HG03571 (cell line): ENCODE measurements at regions not wholly inside any gene's neighbourhood (a gene's known extent, or its start where the extent isn't known, plus 50 kb on each side); places are given as distances from the start of the nearest gene placed in this dataset.
"Not testable (repeated sequence)": the region's sequence is repeated elsewhere in the genome, so short reads cannot be mapped to it uniquely, and the experiment has no call there.

Source experiments
- ATAC-seq: cut with Tn5 transposase; IDR thresholded peaks from one replicate; pipeline ENCODE4 v1.9.1; 2021; ENCODE audit not compliant: unreplicated experiment

DNA sequence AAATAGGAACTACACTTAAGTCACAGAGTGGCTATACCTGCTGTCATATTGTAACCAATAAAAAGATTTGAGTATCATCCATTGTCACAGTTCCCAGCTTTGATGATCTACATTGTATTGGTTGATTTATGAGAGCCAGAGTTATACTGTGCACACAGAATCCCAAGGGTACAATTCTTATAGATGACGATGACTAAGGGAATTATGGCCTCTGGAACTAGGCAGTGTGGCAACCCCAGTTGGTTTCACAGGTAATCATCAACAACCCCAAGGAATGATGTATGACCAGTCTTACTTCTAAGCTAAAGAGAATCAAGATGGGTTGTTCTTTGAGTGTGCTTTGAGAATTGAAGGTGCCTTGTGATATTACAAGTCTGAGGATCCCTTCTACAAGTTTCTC lies 217.3 kb downstream of the ETAA1 start:
- no peak for ATAC-seq

- ATAC-seq, result no peak
These were observed 219.6 kb downstream of the ETAA1 start for GRCh38 chr2:67616749-67617148.

- ATAC-seq, result no peak
These were observed 222.1 kb downstream of the ETAA1 start for GRCh38 chr2:67619204-67619603.

DNA sequence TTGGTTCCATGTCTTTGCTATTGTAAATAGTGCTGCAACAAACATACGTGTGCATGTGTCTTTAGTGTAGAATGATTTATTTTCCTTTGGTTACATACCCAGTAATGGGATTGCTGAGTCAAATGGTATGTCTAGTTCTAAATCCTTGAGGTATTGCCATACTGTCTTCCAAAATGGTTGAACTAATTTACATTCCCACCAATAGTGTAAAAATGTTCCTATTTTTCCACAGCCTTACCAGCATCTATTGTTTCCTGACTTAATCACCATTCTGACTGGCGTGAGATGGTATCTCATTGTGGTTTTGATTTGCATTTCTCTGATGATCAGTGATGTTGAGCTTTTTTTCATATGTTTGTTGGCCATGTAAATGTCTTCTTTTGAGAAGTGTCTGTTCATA lies 226.6 kb downstream of the ETAA1 start:
- ATAC-seq, result not testable (repeated sequence)

GRCh38 chr2:67625178-67625577 lies 228.0 kb downstream of the ETAA1 start:
- ATAC-seq, result no peak

- ATAC-seq, result no peak
These were observed 228.8 kb downstream of the ETAA1 start for GRCh38 chr2:67625690-67626475.

- no peak for ATAC-seq
These were observed 229.5 kb downstream of the ETAA1 start for GRCh38 chr2:67626656-67627055.

DNA sequence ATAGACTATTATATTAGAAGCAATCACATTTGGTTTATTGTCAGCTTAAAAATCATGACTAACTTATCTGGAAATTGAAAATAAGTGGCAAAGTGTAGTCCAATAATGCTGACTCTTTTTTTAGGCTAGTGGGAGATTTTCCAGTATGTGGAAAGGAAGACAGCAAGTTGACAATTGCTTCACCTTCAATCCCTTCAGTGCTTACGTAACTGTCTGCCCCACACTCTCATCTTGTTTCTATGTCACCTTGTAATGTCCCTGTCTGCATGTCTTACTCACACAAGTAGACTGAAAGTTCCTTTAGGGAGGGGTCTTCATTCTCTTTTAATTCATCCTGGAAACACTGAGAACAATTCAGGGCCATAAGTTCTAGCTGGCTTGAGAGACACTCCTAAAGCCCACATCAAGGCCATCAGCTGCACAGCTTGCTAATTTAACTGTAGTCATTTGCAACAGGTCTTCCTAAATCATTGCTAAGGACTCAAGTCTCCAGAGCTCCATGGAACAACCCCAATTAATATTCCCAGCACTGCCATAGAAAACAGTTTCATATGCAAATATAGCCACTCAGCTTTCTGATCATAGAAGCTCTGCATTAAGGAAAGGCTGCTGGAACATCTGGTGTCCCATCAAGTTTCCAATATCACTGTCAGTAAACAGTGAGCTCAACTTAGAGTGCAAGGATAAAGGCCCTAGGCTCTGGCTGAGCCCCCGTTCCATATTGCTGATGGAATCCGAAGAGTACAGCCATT lies 230.5 kb downstream of the ETAA1 start:
- ATAC-seq, result no peak

GRCh38 chr2:67628892-67629291 lies 231.8 kb downstream of the ETAA1 start:
- no peak for ATAC-seq

DNA sequence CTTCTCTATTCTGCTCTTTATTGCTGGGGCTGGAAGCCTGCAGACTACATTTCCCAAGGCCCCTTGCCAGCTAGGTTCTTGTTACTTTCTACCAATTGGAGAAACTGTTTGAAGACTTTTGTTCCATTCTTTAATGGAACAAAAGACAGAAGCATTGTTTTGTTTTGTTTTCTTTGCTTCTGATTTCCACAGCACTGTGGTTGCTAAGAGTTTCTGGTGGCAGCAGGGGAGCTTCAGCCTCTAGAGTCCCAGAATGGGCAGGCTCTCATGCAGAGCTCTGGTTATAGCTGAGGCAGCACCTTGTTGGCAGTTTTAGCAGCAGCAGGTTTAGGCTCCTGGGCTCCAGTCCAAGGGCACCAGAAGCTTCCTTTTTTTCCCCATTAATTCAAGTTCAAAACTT lies 234.3 kb downstream of the ETAA1 start:
- no peak for ATAC-seq

- no peak for ATAC-seq
These were observed 236.2 kb downstream of the ETAA1 start for GRCh38 chr2:67633212-67633856.

GRCh38 chr2:67638146-67638545 lies 241.0 kb downstream of the ETAA1 start:
- no peak for ATAC-seq

DNA sequence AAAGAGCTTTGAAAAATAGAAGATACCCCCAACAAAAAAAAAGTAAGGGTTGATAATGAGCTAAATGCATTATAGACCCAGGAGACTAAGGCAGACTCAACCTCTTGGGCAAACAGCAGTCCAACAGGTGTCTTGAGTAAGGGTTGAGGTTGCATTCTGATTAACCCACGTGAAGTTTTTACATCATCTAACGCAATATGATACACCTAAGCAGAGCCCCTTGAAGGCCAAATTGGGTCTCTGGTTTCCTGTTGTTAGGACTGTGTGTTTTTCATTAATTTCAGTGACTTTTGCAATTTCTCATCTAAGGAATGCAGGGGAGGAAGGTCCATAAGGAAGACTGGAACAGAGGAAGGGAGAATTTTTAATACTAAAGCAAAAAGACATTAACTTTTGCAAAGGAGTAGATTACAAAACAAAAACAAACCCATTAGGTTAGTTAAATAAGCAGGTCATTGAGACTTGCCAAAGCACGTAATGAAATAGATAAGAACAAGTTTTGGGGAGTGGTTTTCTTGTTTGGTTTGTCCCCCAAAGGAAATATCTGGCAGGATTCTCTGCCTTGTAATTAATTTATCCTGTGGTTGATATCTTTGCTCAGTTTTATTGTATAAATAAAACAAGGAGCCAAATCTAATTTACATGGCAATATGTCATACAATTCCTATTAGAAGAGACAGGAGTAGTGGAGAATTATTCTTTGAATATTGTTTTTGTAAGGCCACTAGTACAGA lies 244.3 kb downstream of the ETAA1 start:
- ATAC-seq, result no peak

GRCh38 chr2:67642046-67642382 lies 244.9 kb downstream of the ETAA1 start:
- no peak for ATAC-seq

- ATAC-seq, result no peak
These were observed 245.8 kb downstream of the ETAA1 start for GRCh38 chr2:67642961-67643360.

DNA sequence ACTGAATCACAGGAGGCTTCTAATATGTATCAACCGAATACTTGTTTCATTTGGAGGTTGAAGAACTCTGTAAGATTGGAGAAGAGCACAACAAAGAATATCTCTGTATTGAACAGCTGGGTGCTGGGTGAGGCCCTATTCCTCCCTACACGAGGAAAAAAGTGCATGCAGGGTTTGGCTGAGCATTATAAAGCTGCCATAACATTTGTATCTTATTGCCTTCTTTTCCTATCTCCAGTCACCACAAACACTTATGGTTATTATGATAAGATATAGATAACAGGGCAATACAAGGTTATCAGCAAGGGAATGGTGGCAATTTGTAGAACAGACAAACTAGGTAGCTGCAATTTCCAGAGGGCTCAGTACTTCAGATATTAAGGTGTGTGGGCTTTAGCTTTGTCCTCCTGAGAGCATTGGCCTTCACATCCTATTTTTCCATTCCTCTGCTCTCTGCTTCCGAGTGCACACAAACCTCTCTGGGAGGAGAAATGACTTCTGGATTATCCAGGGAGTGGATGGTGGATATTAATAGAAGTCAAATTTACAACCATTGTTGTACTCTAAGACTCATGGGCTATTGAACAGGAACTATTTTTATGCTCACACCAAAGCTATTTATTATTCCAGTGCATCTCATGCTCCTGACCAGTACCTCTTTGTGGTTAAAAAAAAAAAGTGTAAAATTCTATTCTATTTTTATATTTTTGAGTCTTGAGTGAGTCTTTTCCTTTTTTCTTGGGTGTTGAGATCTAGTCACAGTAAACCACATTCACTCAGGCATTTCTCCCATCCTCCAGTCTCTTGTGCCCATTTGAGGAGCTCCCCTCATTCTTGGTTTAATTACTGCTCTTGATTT lies 248.4 kb downstream of the ETAA1 start:
- no peak for ATAC-seq

DNA sequence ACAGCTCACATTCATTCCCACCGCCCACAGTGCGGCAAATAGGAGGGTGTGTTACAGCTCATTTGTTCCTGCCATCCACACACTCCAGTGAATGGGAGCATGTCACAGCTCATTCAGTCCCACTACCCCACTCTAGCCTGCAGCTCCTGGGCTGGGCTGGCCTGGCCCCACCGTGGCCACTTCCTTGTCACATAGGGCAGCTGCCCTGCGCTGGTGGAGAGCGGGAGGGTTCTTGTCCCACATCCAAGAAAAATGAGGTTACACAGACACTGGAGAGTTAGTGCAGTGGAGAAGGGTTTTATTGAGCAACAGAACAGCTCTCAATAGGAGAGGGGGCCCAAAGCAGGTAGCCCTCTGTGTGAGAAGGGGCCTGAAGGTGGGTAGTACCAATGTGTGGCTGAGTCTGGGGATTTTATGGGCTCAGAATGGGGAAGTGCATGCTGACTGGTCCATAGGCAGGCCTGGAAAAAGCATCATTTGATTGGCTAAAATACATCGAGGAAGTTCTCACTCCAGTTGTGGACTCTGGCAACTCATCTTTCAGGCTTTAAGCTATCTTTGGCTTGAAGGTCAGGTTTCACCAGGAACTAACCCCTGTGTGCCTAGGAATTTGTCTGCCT lies 249.7 kb downstream of the ETAA1 start:
- ATAC-seq, result no peak

GRCh38 chr2:67649331-67650261 lies 252.5 kb downstream of the ETAA1 start:
- ATAC-seq, result no peak
